SK-N-SH treated with all-trans-retinoic acid at 6 μM for 48 hours (cell line): ENCODE measurements at regions not wholly inside any gene's neighbourhood (a gene's known extent, or its start where the extent isn't known, plus 50 kb on each side); places are given as distances from the start of the nearest gene placed in this dataset.

Experiments used
- ATAC-seq: fragments of 200-7000 bp; cut with Tn5 transposase; 3 replicates; pipeline ENCODE4 v1.9.1; 2020; ENCODE audit warnings: mild to moderate bottlenecking, moderate library complexity
- ARNTL ChIP-seq: fragments of 450-650 bp; formaldehyde crosslinking; IDR thresholded peaks from 2 replicates; pipeline ENCODE4 v1.5.0; 2020; ENCODE audit warnings: low read depth, mild to moderate bottlenecking, moderate library complexity, borderline replicate concordance
- BACH2 ChIP-seq: fragments of 250-450 bp; sonication (Bioruptor Pico); IDR thresholded peaks from 2 replicates; pipeline ENCODE4 v1.9.0; 2021; ENCODE audit warnings: mild to moderate bottlenecking, borderline replicate concordance
- CREB5 ChIP-seq: fragments of 250-450 bp; sonication (Bioruptor Pico); IDR thresholded peaks from 2 replicates; pipeline ENCODE4 v1.5.1; 2020; ENCODE audit warnings: low read depth, mild to moderate bottlenecking, moderate library complexity
- CSDC2 ChIP-seq: fragments of 250-450 bp; sonication (Bioruptor Pico); IDR thresholded peaks from 2 replicates; pipeline ENCODE4 v1.5.0; 2020; ENCODE audit warnings: mild to moderate bottlenecking, moderate library complexity
- GLIS3 ChIP-seq: fragments of 250-450 bp; sonication (Bioruptor Pico); IDR thresholded peaks from 2 replicates; pipeline ENCODE4 v1.5.0; 2020; ENCODE audit warnings: mild to moderate bottlenecking, moderate library complexity
- ISL1 ChIP-seq: fragments of 250-450 bp; sonication (Bioruptor Pico); IDR thresholded peaks from 2 replicates; pipeline ENCODE4 v2.1.2; 2022; ENCODE audit warnings: mild to moderate bottlenecking, moderate library complexity
- OSR1 ChIP-seq: fragments of 250-450 bp; sonication (Bioruptor Pico); IDR thresholded peaks from 2 replicates; pipeline ENCODE4 v1.8.0; 2022; ENCODE audit warnings: moderate library complexity, mild to moderate bottlenecking, inconsistent platforms
- PATZ1 ChIP-seq: fragments of 250-450 bp; sonication (Bioruptor Pico); IDR thresholded peaks from 2 replicates; pipeline ENCODE4 v1.8.0; 2020; ENCODE audit warnings: mild to moderate bottlenecking, moderate library complexity, borderline replicate concordance
- POU6F1 ChIP-seq: fragments of 250-450 bp; sonication (Bioruptor Pico); IDR thresholded peaks from 2 replicates; pipeline ENCODE4 v1.8.0; 2021; ENCODE audit warnings: low read depth, mild to moderate bottlenecking, moderate library complexity, borderline replicate concordance
- PPARA ChIP-seq: fragments of 250-450 bp; sonication (Bioruptor Pico); IDR thresholded peaks from 2 replicates; pipeline ENCODE4 v1.5.0; 2020; ENCODE audit warnings: mild to moderate bottlenecking, borderline replicate concordance
- RARB ChIP-seq: fragments of 250-450 bp; sonication (Bioruptor Pico); IDR thresholded peaks from 2 replicates; pipeline ENCODE4 v1.8.0; 2021; ENCODE audit warnings: mild to moderate bottlenecking, moderate library complexity
- SNAI2 ChIP-seq: fragments of 250-450 bp; sonication (Bioruptor Pico); IDR thresholded peaks from 2 replicates; pipeline ENCODE4 v1.5.0; 2020; ENCODE audit warnings: mild to moderate bottlenecking, moderate library complexity
- TCF4 ChIP-seq: fragments of 250-450 bp; sonication (Bioruptor Pico); IDR thresholded peaks from 2 replicates; pipeline ENCODE4 v1.8.0; 2021; ENCODE audit warnings: mild to moderate bottlenecking, moderate library complexity, borderline replicate concordance
- TOX ChIP-seq: fragments of 250-450 bp; sonication (Bioruptor Pico); IDR thresholded peaks from 2 replicates; pipeline ENCODE4 v1.8.0; 2021; ENCODE audit warnings: mild to moderate bottlenecking, moderate library complexity, borderline replicate concordance
- TSHZ2 ChIP-seq: fragments of 250-450 bp; sonication (Bioruptor Pico); IDR thresholded peaks from 2 replicates; pipeline ENCODE4 v1.5.0; 2020; ENCODE audit warnings: mild to moderate bottlenecking, moderate library complexity
- ZC3H10 ChIP-seq: fragments of 250-450 bp; sonication (Bioruptor Pico); IDR thresholded peaks from 2 replicates; pipeline ENCODE4 v1.5.1; 2021; ENCODE audit warnings: mild to moderate bottlenecking, moderate library complexity
- ZFP3 ChIP-seq: fragments of 250-450 bp; sonication (Bioruptor Pico); IDR thresholded peaks from 2 replicates; pipeline ENCODE4 v1.5.0; 2020; ENCODE audit warnings: mild to moderate bottlenecking, moderate library complexity
- ZFP30 ChIP-seq: fragments of 450-650 bp; formaldehyde crosslinking; IDR thresholded peaks from 2 replicates; pipeline ENCODE4 v1.5.0; 2022; ENCODE audit warnings: mild to moderate bottlenecking, moderate library complexity
- ZNF565 ChIP-seq: fragments of 450-650 bp; formaldehyde crosslinking; conservative IDR thresholded peaks from 2 replicates; pipeline ENCODE4 v1.5.0; 2020; ENCODE audit warnings: low read depth, mild to moderate bottlenecking, moderate library complexity
- ZNF70 ChIP-seq: fragments of 450-650 bp; formaldehyde crosslinking; IDR thresholded peaks from 2 replicates; pipeline ENCODE4 v1.5.0; 2020; ENCODE audit warnings: mild to moderate bottlenecking, moderate library complexity
- ZNF8 ChIP-seq: fragments of 450-650 bp; formaldehyde crosslinking; IDR thresholded peaks from 2 replicates; pipeline ENCODE4 v1.5.0; 2020; ENCODE audit warnings: mild to moderate bottlenecking, moderate library complexity

- no peak for ATAC-seq
- TF ChIP-seq SNAI2 (CRISPR knock-in tag) = no peak
- no peak for TF ChIP-seq TSHZ2 (CRISPR knock-in tag)
- TF ChIP-seq PATZ1 = no peak
- no peak for TF ChIP-seq ZFP3 (CRISPR knock-in tag)
- TF ChIP-seq ZC3H10 (CRISPR knock-in tag) = no peak
- TF ChIP-seq ZFP30 (CRISPR knock-in tag) = no peak
- TF ChIP-seq TOX = no peak
These were observed 774.7 kb downstream of the MECOM start for GRCh38 chr3:168888781-168889180.

- TF ChIP-seq ZNF70 (CRISPR knock-in tag) (no peak), ZC3H10 (CRISPR knock-in tag) (no peak), ISL1 (CRISPR knock-in tag) (no peak), ZFP30 (CRISPR knock-in tag) (no peak), ZFP3 (CRISPR knock-in tag) (no peak), TSHZ2 (CRISPR knock-in tag) (no peak), ARNTL (CRISPR knock-in tag) (no peak), RARB (CRISPR knock-in tag) (no peak), ZNF565 (CRISPR knock-in tag) (no peak), POU6F1 (CRISPR knock-in tag) (no peak), GLIS3 (CRISPR knock-in tag) (no peak), BACH2 (CRISPR knock-in tag) (no peak), PPARA (CRISPR knock-in tag) (no peak), CSDC2 (no peak), ZNF8 (CRISPR knock-in tag) (no peak)
- TF ChIP-seq, all 23 proteins: peak for 0
- ATAC-seq = no peak
These were observed 778.5 kb downstream of the MECOM start for GRCh38 chr3:168885028-168885427.

GRCh38 chr3:168884353-168884903 lies 779.1 kb downstream of the MECOM start:
- no peak for ATAC-seq
- no peak for TF ChIP-seq CREB5 (CRISPR knock-in tag)
- TF ChIP-seq POU6F1 (CRISPR knock-in tag) = no peak
- TF ChIP-seq OSR1 (CRISPR knock-in tag) = no peak
- no peak for TF ChIP-seq ZNF8 (CRISPR knock-in tag)
- TF ChIP-seq TCF4 = no peak
- TF ChIP-seq ZFP30 (CRISPR knock-in tag) = no peak
- no peak for TF ChIP-seq GLIS3 (CRISPR knock-in tag)
- TF ChIP-seq BACH2 (CRISPR knock-in tag) = no peak
